Lower leg skin (tissue), 3 donors: ENCODE measurements at regions not wholly inside any gene's neighbourhood (a gene's known extent, or its start where the extent isn't known, plus 50 kb on each side); places are given as distances from the start of the nearest gene placed in this dataset.

Experiments used
- CTCF ChIP-seq, 3 donors: fragments of 450-650 bp; IDR thresholded peaks; one replicate each; pipeline ENCODE4 v1.5.1; 2016; ENCODE audit warnings: antibody characterized with exemption in 3 of 3, mild to moderate bottlenecking in 3 of 3, moderate library complexity in 2 of 3
- POLR2A ChIP-seq, 2 donors: fragments of 450-650 bp; IDR thresholded peaks; one replicate each; pipeline ENCODE4 v1.6.1; 2016 to 2017; ENCODE audit warnings: antibody characterized with exemption in 2 of 2, mild to moderate bottlenecking in 1 of 2, moderate library complexity in 1 of 2

GRCh38 chr6:156554160-156554559, 223.0 kb upstream of the ARID1B start:
- no peak for TF ChIP-seq POLR2A (IDR thresholded peaks at IDR 0.05)
- no peak for TF ChIP-seq CTCF (IDR thresholded peaks at IDR 0.05)
